ENCODE measurements at regions not wholly inside any gene's neighbourhood (a gene's known extent, or its start where the extent isn't known, plus 50 kb on each side); places are given as distances from the start of the nearest gene placed in this dataset.

DNA sequence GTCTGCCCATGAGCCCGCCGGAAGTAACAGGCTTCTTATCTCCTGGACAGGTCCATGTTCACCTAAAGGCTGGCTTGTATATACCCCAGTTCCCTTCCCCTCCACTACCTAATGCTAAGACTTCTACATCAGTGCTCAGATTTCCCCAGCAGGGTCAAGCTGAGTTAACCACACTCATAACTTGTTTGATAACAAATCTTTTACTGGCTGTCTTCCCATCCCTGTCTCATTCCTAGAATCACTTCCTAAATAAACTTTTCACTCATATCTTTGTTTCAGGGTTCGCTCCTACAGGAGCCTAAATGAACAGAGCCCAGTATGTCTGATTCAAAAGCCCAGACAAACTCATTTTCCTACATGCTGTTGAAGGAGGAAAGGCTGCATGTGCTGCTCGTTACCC is 94.0 kb upstream of the SOX11 start:
- H3K9me3 Mint-ChIP-seq, result peaks cover 7% of the 10 kb centered on the region
- no peak for DNase-seq
- no peaks in the 10 kb centered on the region for H3K4me1 Mint-ChIP-seq (ENCODE audit: low read depth)
- Histone ChIP-seq H3K9me3 (ENCODE audit: control insufficient read depth in 1 of 2, insufficient read depth in 1 of 2, low read length in 2 of 2) (peaks cover 0 to 3% of the 10 kb centered on the region in 2 experiments), H3K4me1 (ENCODE audit: insufficient read depth, low read length) (no peaks in the 10 kb centered on the region), H3K4me3 (ENCODE audit: low read length) (no peak overlapping the region), H3K27ac (ENCODE audit: low read depth in 1 of 2, low read length in 2 of 2) (no peak overlapping the region), H3K27me3 (ENCODE audit: control insufficient read depth in 1 of 2, insufficient read depth in 2 of 2, low read length in 2 of 2) (no peaks in the 10 kb centered on the region), H3K36me3 (ENCODE audit: insufficient read depth, low read length) (no peaks in the 10 kb centered on the region)
- no peak for ATAC-seq (ENCODE audit: poor library complexity)
- intact Hi-C loops (cut with DNase I, micrococcal nuclease), result no loop called here
- ChIA-PET POLR2A (no interaction called here), CTCF (no interaction called here)
- H3K4me3 Mint-ChIP-seq, result no peak overlapping the region
- no peaks in the 10 kb centered on the region for H3K27me3 Mint-ChIP-seq
- H3K36me3 Mint-ChIP-seq (ENCODE audit: low read depth), result no peaks in the 10 kb centered on the region
- no peak overlapping the region for H3K27ac Mint-ChIP-seq
- TF ChIP-seq, protein P1, sequence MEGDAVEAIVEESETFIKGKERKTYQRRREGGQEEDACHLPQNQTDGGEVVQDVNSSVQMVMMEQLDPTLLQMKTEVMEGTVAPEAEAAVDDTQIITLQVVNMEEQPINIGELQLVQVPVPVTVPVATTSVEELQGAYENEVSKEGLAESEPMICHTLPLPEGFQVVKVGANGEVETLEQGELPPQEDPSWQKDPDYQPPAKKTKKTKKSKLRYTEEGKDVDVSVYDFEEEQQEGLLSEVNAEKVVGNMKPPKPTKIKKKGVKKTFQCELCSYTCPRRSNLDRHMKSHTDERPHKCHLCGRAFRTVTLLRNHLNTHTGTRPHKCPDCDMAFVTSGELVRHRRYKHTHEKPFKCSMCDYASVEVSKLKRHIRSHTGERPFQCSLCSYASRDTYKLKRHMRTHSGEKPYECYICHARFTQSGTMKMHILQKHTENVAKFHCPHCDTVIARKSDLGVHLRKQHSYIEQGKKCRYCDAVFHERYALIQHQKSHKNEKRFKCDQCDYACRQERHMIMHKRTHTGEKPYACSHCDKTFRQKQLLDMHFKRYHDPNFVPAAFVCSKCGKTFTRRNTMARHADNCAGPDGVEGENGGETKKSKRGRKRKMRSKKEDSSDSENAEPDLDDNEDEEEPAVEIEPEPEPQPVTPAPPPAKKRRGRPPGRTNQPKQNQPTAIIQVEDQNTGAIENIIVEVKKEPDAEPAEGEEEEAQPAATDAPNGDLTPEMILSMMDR (IDR thresholded peaks at IDR 0.05), result no peak

DNA sequence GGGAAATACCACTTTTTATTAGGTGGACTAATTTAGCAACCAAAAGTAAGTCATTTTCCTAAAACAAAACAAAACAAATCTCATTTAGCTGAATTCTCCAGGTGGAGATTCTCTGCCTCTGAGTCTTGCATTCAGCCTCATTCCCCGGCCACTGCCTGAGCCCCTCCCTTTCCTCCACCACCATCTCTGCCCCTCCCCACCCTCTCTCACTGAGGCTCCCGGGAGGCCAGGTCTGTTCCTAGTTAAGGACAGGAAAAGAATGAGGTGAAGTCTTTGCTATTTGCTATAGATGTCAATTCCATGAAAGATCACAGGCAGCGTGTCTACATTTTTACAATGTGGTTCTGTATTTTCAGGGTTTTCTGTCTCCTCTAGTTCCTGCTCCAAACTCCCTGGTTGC is 83.0 kb upstream of the SOX11 start:
- H3K36me3 ChIP-seq (ENCODE audit: insufficient read depth, low read length), result no peaks in the 10 kb centered on the region
- TF ChIP-seq, protein P1 (IDR thresholded peaks at IDR 0.05), result no peak
- H3K36me3 Mint-ChIP-seq (ENCODE audit: low read depth), result no peaks in the 10 kb centered on the region
- no peak for ATAC-seq (ENCODE audit: poor library complexity)
- H3K27ac Mint-ChIP-seq, result no peak overlapping the region
- DNase-seq, result no peak
- intact Hi-C loops (cut with DNase I, micrococcal nuclease), result no loop called here
- H3K27ac ChIP-seq (ENCODE audit: low read depth in 1 of 2, low read length in 2 of 2), result no peak overlapping the region
- POLR2A ChIA-PET, result no interaction called here
- H3K27me3 Mint-ChIP-seq, result no peaks in the 10 kb centered on the region
- peaks cover 3% of the 10 kb centered on the region for H3K9me3 Mint-ChIP-seq
- no peaks in the 10 kb centered on the region for H3K4me1 Mint-ChIP-seq (ENCODE audit: low read depth)
- no peaks in the 10 kb centered on the region for H3K4me1 ChIP-seq (ENCODE audit: insufficient read depth, low read length)
- CTCF ChIA-PET, result no interaction called here
- no peak overlapping the region for H3K4me3 Mint-ChIP-seq
- H3K9me3 ChIP-seq (ENCODE audit: control insufficient read depth in 1 of 2, insufficient read depth in 1 of 2, low read length in 2 of 2), result peaks cover 0 to 25% of the 10 kb centered on the region in 2 experiments
- no peaks in the 10 kb centered on the region for H3K27me3 ChIP-seq (ENCODE audit: control insufficient read depth in 1 of 2, insufficient read depth in 2 of 2, low read length in 2 of 2)
- H3K4me3 ChIP-seq (ENCODE audit: low read length), result no peak overlapping the region

DNA sequence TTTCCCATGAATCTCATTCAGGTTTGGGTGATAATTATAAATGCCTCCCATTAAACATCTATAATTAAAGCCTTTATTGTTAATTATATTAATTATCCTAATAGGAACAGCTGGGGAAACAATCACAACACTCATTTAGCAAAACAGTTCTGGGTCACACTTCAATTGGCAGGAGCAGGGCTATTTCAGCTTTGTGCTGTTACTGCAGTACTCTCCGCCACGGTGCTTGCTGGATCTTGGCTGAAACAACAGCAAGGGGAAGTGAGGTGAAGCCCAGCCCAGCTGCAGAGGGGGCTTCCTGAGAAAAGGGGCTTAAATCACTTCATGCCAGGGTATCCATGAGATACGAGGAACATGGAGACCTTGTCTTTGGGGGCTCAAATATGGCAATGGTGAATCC is 79.5 kb upstream of the SOX11 start:
- no peaks in the 10 kb centered on the region for H3K4me1 ChIP-seq (ENCODE audit: insufficient read depth, low read length)
- no peak overlapping the region for H3K27ac Mint-ChIP-seq
- ATAC-seq (ENCODE audit: poor library complexity), result no peak

More for the DNA sequence above, 79.5 kb upstream of the SOX11 start:
- POLR2A ChIA-PET, result no interaction called here
- intact Hi-C loops (cut with DNase I, micrococcal nuclease), result no loop called here
- H3K36me3 Mint-ChIP-seq (ENCODE audit: low read depth), result no peaks in the 10 kb centered on the region
- CTCF ChIA-PET, result no interaction called here
- H3K36me3 ChIP-seq (ENCODE audit: insufficient read depth, low read length), result no peaks in the 10 kb centered on the region
- TF ChIP-seq, protein P1 (IDR thresholded peaks at IDR 0.05), result no peak
- no peaks in the 10 kb centered on the region for H3K4me1 Mint-ChIP-seq (ENCODE audit: low read depth)
- H3K4me3 Mint-ChIP-seq, result no peak overlapping the region
- peaks cover 0 to 23% of the 10 kb centered on the region in 2 experiments for H3K9me3 ChIP-seq (ENCODE audit: control insufficient read depth in 1 of 2, insufficient read depth in 1 of 2, low read length in 2 of 2)
- peaks cover 6% of the 10 kb centered on the region for H3K9me3 Mint-ChIP-seq
- H3K4me3 ChIP-seq (ENCODE audit: low read length), result no peak overlapping the region
- H3K27ac ChIP-seq (ENCODE audit: low read depth in 1 of 2, low read length in 2 of 2), result no peak overlapping the region
- DNase-seq, result no peak
- H3K27me3 Mint-ChIP-seq, result no peaks in the 10 kb centered on the region
- H3K27me3 ChIP-seq (ENCODE audit: control insufficient read depth in 1 of 2, insufficient read depth in 2 of 2, low read length in 2 of 2), result no peaks in the 10 kb centered on the region

All from CD4-positive, alpha-beta T cell (primary cell).